B cell (primary cell): ENCODE measurements at regions not wholly inside any gene's neighbourhood (a gene's known extent, or its start where the extent isn't known, plus 50 kb on each side); places are given as distances from the start of the nearest gene placed in this dataset.

Source experiments
- ATAC-seq: fragments of 200-7000 bp; cut with Tn5 transposase; one replicate; pipeline ENCODE4 v1.10.0; 2021; ENCODE audit warnings: low read depth, mild to moderate bottlenecking, moderate number of reproducible peaks, moderate library complexity
- CTCF ChIA-PET: fragments of 350-600 bp; sonication (Branson Sonifier 250); formaldehyde crosslinking; loops from one replicate; lab custom pipeline; 2021; ENCODE audit warnings: antibody characterized with exemption, inconsistent platforms; lab: Charles Lee
- POLR2A ChIA-PET: fragments of 350-600 bp; sonication (Branson Sonifier 250); formaldehyde crosslinking; loops from one replicate; lab custom pipeline; 2021; ENCODE audit warnings: antibody characterized with exemption; lab: Charles Lee
- DNase-seq: peaks from one replicate; pipeline ENCODE4 v3.0.0; 2013
- H2AFZ ChIP-seq: 2 replicates; pipeline ENCODE4 v1.6.1; 2012; ENCODE audit warnings: mild to moderate bottlenecking, low read depth, low read length; ENCODE audit not compliant: insufficient read depth, poor library complexity, severe bottlenecking
- H3K27ac ChIP-seq, 2 donors: 1 replicate in 1 of 2; 2 replicates in 1 of 2; pipeline ENCODE4 v1.5.1; 2012 to 2013; ENCODE audit warnings: low read length in 2 of 2, mild to moderate bottlenecking in 2 of 2, moderate library complexity in 1 of 2
- H3K27me3 ChIP-seq, 4 experiments: fragments of 200-600 bp in 1 of 4; sonication (generic) in 1 of 4; replicated peaks in 1 of 4; 1 replicate in 2 of 4; 2 replicates in 2 of 4; pipeline versions ENCODE4 v1.6.1 to v1.7.0; 2013 to 2016; ENCODE audit warnings: low read length in 3 of 4, mild to moderate bottlenecking in 2 of 4, mixed read lengths in 1 of 4, moderate library complexity in 1 of 4; ENCODE audit not compliant: insufficient read depth in 4 of 4, control insufficient read depth in 3 of 4; ENCODE audit errors: control extremely low read depth in 1 of 4
- H3K36me3 ChIP-seq, 2 experiments: replicated peaks in 1 of 2; 1 replicate in 1 of 2; 2 replicates in 1 of 2; pipeline versions ENCODE4 v1.6.1 to v1.7.1; 2013; ENCODE audit warnings: low read length in 1 of 2; ENCODE audit not compliant: insufficient read depth in 2 of 2, control insufficient read depth in 1 of 2; ENCODE audit errors: control extremely low read depth in 1 of 2, extremely low read depth in 1 of 2
- H3K4me1 ChIP-seq, 2 donors: fragments of 200-600 bp in 1 of 2; sonication (generic) in 1 of 2; 1 replicate in 1 of 2; 2 replicates in 1 of 2; pipeline versions ENCODE4 v1.5.1 to v1.6.1; 2013 to 2017; ENCODE audit warnings: low read length in 2 of 2; ENCODE audit not compliant: control insufficient read depth in 2 of 2, insufficient read depth in 2 of 2
- H3K4me2 ChIP-seq: replicated peaks from 2 replicates; pipeline ENCODE3; 2012; ENCODE audit warnings: mild to moderate bottlenecking, low read depth, low read length; ENCODE audit not compliant: poor library complexity, severe bottlenecking
- H3K4me3 ChIP-seq, 5 experiments: fragments of 200-600 bp in 1 of 5; sonication (generic) in 1 of 5; 1 replicate in 3 of 5; 2 replicates in 2 of 5; pipeline versions ENCODE4 v1.5.1 to v1.7.0; 2011 to 2016; ENCODE audit warnings: low read length in 4 of 5, mild to moderate bottlenecking in 4 of 5, low read depth in 2 of 5, control low read depth in 1 of 5, moderate library complexity in 1 of 5; ENCODE audit not compliant: insufficient read depth in 1 of 5; ENCODE audit errors: control extremely low read depth in 1 of 5, extremely low read depth in 1 of 5
- H3K79me2 ChIP-seq: fragments of 200-600 bp; sonication (generic); one replicate; pipeline ENCODE4 v1.6.0; 2016; ENCODE audit warnings: low read length; ENCODE audit not compliant: control insufficient read depth, insufficient read depth
- H3K9ac ChIP-seq: fragments of 200-600 bp; sonication (generic); 2 replicates; pipeline ENCODE4 v1.6.1; 2017; ENCODE audit warnings: mild to moderate bottlenecking, low read length, moderate library complexity
- H3K9me3 ChIP-seq, 3 donors: one replicate each; pipeline versions ENCODE4 v1.6.1 to v1.7.1; 2013; ENCODE audit warnings: low read length in 2 of 3; ENCODE audit not compliant: control insufficient read depth in 2 of 3, insufficient read depth in 1 of 3; ENCODE audit errors: control extremely low read depth in 1 of 3
- H4K20me1 ChIP-seq: 2 replicates; pipeline ENCODE4 v1.6.0; 2012; ENCODE audit warnings: mild to moderate bottlenecking, low read length; ENCODE audit not compliant: insufficient read depth, control insufficient read depth, poor library complexity, severe bottlenecking
- H3K27ac Mint-ChIP-seq: one replicate; pipeline ENCODE4 v1.8.0; 2021; ENCODE audit warnings: mixed read lengths
- H3K27me3 Mint-ChIP-seq: one replicate; pipeline ENCODE4 v1.8.0; 2021; ENCODE audit warnings: mixed read lengths
- H3K4me1 Mint-ChIP-seq: one replicate; pipeline ENCODE4 v1.8.0; 2021; ENCODE audit warnings: mixed read lengths
- H3K4me3 Mint-ChIP-seq: one replicate; pipeline ENCODE4 v1.8.0; 2021; ENCODE audit warnings: mixed read lengths
- H3K9me3 Mint-ChIP-seq: one replicate; pipeline ENCODE4 v1.8.0; 2022; ENCODE audit warnings: mixed read lengths; ENCODE audit not compliant: insufficient read depth
- EZH2 ChIP-seq: IDR thresholded peaks from 2 replicates; pipeline ENCODE4 v1.6.1; 2012; ENCODE audit warnings: borderline replicate concordance, low read depth, mild to moderate bottlenecking, moderate library complexity, low read length; ENCODE audit not compliant: insufficient read depth, poor library complexity, severe bottlenecking
- WGBS: methylation state at CpG from one replicate; pipeline ENCODE4 v1.1.5; 2013; ENCODE audit warnings: missing lambda C conversion rate; ENCODE audit not compliant: insufficient coverage; 5-methylcytosine and 5-hydroxymethylcytosine counted together
- intact Hi-C: fragments of 100-400 bp; cut with micrococcal nuclease; formaldehyde crosslinking; loops from one replicate; pipeline ENCODE4 v1.10.0; 2022
- TF ChIP-seq, protein P1 (sequence below): fragments of 200-600 bp; IDR thresholded peaks from one replicate; pipeline ENCODE4 v1.8.0; 2022; ENCODE audit warnings: antibody characterized with exemption, mild to moderate bottlenecking

GRCh38 chr18:47708206-47708605 lies 222.3 kb downstream of the SMAD2 start:
- Histone ChIP-seq H3K27me3 (peaks cover 0 to 3% (median 0%) of the 10 kb centered on the region in 4 experiments), H4K20me1 (no peaks in the 10 kb centered on the region), H3K4me2 (no peak overlapping the region), H3K9ac (no peak overlapping the region), H2AFZ (no peak overlapping the region), H3K4me3 (no peak overlapping the region), H3K79me2 (no peaks in the 10 kb centered on the region), H3K4me1 (peaks cover 0 to 3% of the 10 kb centered on the region in 2 donors), H3K36me3 (no peaks in the 10 kb centered on the region), H3K27ac (no peak overlapping the region), H3K9me3 (no peaks in the 10 kb centered on the region)
- intact Hi-C loops = no loop called here
- no peak overlapping the region for H3K27ac Mint-ChIP-seq
- H3K27me3 Mint-ChIP-seq = no peaks in the 10 kb centered on the region
- H3K4me1 Mint-ChIP-seq = peaks cover 7% of the 10 kb centered on the region
- WGBS = no CpG with 5 or more reads among the region's 3 CpGs
- no peak overlapping the region for H3K4me3 Mint-ChIP-seq
- no peak for TF ChIP-seq EZH2
- TF ChIP-seq, protein P1, sequence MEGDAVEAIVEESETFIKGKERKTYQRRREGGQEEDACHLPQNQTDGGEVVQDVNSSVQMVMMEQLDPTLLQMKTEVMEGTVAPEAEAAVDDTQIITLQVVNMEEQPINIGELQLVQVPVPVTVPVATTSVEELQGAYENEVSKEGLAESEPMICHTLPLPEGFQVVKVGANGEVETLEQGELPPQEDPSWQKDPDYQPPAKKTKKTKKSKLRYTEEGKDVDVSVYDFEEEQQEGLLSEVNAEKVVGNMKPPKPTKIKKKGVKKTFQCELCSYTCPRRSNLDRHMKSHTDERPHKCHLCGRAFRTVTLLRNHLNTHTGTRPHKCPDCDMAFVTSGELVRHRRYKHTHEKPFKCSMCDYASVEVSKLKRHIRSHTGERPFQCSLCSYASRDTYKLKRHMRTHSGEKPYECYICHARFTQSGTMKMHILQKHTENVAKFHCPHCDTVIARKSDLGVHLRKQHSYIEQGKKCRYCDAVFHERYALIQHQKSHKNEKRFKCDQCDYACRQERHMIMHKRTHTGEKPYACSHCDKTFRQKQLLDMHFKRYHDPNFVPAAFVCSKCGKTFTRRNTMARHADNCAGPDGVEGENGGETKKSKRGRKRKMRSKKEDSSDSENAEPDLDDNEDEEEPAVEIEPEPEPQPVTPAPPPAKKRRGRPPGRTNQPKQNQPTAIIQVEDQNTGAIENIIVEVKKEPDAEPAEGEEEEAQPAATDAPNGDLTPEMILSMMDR = no peak
- no peak for ATAC-seq
- POLR2A ChIA-PET = no interaction called here
- no peaks in the 10 kb centered on the region for H3K9me3 Mint-ChIP-seq
- DNase-seq = no peak
- CTCF ChIA-PET = no interaction called here

GRCh38 chr18:47701134-47701533 lies 229.3 kb downstream of the SMAD2 start:
- no peak overlapping the region for H3K27ac Mint-ChIP-seq
- TF ChIP-seq EZH2 = no peak
- TF ChIP-seq, protein P1 = no peak
- H2AFZ ChIP-seq = no peak overlapping the region
- no peaks in the 10 kb centered on the region for H3K9me3 ChIP-seq
- no peaks in the 10 kb centered on the region for H3K9me3 Mint-ChIP-seq
- H3K9ac ChIP-seq = no peak overlapping the region
- H3K4me1 Mint-ChIP-seq = no peaks in the 10 kb centered on the region
- ChIA-PET POLR2A (no interaction called here), CTCF (no interaction called here)
- peaks cover 22% of the 10 kb centered on the region for H3K27me3 Mint-ChIP-seq
- 96% methylated on average over 6 of the region's 6 CpGs for WGBS
- no peaks in the 10 kb centered on the region for H3K36me3 ChIP-seq
- peaks cover 0 to 7% (median 0%) of the 10 kb centered on the region in 4 experiments for H3K27me3 ChIP-seq
- no peaks in the 10 kb centered on the region for H3K79me2 ChIP-seq
- H3K4me3 Mint-ChIP-seq = no peak overlapping the region
- intact Hi-C loops = no loop called here
- no peak overlapping the region for H3K27ac ChIP-seq
- no peak overlapping the region for H3K4me2 ChIP-seq
- DNase-seq = no peak
- ATAC-seq = no peak
- no peaks in the 10 kb centered on the region for H4K20me1 ChIP-seq
- H3K4me3 ChIP-seq = no peak overlapping the region
- no peaks in the 10 kb centered on the region for H3K4me1 ChIP-seq
